Panc1 (cell line): ENCODE measurements at regions not wholly inside any gene's neighbourhood (a gene's known extent, or its start where the extent isn't known, plus 50 kb on each side); places are given as distances from the start of the nearest gene placed in this dataset.

ENCODE experiments used
- TF ChIP-seq, protein P1 (sequence below): fragments of 450-650 bp; IDR thresholded peaks from 2 replicates; pipeline ENCODE4 v1.5.1; 2017; ENCODE audit warnings: mild to moderate bottlenecking
- TF ChIP-seq, protein P2 (sequence below), 2 experiments: IDR thresholded peaks; 2 replicates each; pipeline ENCODE4 v1.6.1; 2011 to 2012; ENCODE audit warnings: low read depth in 2 of 2, control low read depth in 1 of 2, low read length in 1 of 2, mild to moderate bottlenecking in 1 of 2, moderate library complexity in 1 of 2; ENCODE audit not compliant: insufficient read depth in 1 of 2

DNA sequence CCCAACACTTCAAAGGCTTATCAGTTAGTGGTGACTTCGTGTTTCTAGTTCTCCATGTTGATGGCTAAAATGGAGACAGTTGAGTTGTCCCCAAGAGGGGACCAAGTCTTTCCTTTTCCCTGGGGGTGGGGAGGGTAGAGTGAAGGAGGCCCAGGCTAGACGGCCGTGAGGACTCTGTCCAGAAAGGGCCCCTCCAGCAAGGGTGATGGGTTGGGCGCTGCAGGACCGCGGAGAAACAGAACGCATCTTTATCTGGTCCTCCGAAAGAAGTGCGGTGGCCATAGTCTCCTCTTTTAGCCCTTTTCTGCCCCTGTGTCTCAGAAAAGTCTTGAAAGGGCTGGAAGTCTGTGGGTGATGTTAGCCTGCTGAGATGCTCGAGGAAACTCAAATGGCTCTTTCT, 153.2 kb downstream of the GLI2 start:
- TF ChIP-seq, protein P1, sequence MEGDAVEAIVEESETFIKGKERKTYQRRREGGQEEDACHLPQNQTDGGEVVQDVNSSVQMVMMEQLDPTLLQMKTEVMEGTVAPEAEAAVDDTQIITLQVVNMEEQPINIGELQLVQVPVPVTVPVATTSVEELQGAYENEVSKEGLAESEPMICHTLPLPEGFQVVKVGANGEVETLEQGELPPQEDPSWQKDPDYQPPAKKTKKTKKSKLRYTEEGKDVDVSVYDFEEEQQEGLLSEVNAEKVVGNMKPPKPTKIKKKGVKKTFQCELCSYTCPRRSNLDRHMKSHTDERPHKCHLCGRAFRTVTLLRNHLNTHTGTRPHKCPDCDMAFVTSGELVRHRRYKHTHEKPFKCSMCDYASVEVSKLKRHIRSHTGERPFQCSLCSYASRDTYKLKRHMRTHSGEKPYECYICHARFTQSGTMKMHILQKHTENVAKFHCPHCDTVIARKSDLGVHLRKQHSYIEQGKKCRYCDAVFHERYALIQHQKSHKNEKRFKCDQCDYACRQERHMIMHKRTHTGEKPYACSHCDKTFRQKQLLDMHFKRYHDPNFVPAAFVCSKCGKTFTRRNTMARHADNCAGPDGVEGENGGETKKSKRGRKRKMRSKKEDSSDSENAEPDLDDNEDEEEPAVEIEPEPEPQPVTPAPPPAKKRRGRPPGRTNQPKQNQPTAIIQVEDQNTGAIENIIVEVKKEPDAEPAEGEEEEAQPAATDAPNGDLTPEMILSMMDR: no peak
- TF ChIP-seq, protein P2, sequence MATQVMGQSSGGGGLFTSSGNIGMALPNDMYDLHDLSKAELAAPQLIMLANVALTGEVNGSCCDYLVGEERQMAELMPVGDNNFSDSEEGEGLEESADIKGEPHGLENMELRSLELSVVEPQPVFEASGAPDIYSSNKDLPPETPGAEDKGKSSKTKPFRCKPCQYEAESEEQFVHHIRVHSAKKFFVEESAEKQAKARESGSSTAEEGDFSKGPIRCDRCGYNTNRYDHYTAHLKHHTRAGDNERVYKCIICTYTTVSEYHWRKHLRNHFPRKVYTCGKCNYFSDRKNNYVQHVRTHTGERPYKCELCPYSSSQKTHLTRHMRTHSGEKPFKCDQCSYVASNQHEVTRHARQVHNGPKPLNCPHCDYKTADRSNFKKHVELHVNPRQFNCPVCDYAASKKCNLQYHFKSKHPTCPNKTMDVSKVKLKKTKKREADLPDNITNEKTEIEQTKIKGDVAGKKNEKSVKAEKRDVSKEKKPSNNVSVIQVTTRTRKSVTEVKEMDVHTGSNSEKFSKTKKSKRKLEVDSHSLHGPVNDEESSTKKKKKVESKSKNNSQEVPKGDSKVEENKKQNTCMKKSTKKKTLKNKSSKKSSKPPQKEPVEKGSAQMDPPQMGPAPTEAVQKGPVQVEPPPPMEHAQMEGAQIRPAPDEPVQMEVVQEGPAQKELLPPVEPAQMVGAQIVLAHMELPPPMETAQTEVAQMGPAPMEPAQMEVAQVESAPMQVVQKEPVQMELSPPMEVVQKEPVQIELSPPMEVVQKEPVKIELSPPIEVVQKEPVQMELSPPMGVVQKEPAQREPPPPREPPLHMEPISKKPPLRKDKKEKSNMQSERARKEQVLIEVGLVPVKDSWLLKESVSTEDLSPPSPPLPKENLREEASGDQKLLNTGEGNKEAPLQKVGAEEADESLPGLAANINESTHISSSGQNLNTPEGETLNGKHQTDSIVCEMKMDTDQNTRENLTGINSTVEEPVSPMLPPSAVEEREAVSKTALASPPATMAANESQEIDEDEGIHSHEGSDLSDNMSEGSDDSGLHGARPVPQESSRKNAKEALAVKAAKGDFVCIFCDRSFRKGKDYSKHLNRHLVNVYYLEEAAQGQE (IDR thresholded peaks at IDR 0.05; ENCODE audit: insufficient read depth in 1 of 2, low read depth in 2 of 2, low read length in 1 of 2): no peak
